Activated CD4-positive, alpha-beta memory T cell treated with anti-CD3 and anti-CD28 coated beads for 36 hours (primary cell): ENCODE measurements at regions not wholly inside any gene's neighbourhood (a gene's known extent, or its start where the extent isn't known, plus 50 kb on each side); places are given as distances from the start of the nearest gene placed in this dataset.
A peak's percentile ranks its signal among the peaks of the same experiment; 100 is the strongest.

ENCODE experiments used
- CTCF ChIA-PET: fragments of 350-600 bp; sonication (Branson Sonifier 250); formaldehyde crosslinking; loops from one replicate; lab custom pipeline; 2021; ENCODE audit warnings: antibody characterized with exemption, inconsistent platforms; lab: Charles Lee
- POLR2A ChIA-PET: fragments of 350-600 bp; sonication (Branson Sonifier 250); formaldehyde crosslinking; loops from one replicate; lab custom pipeline; 2021; ENCODE audit warnings: antibody characterized with exemption; lab: Charles Lee
- DNase-seq: peaks from one replicate; pipeline ENCODE4 v3.0.0-alpha.2; 2020
- H3K27ac Mint-ChIP-seq: one replicate; pipeline ENCODE4 v1.8.0; 2021; ENCODE audit warnings: mixed read lengths
- H3K27me3 Mint-ChIP-seq: one replicate; pipeline ENCODE4 v1.8.0; 2021; ENCODE audit warnings: mixed read lengths
- H3K36me3 Mint-ChIP-seq: one replicate; pipeline ENCODE4 v1.8.0; 2021; ENCODE audit warnings: mixed read lengths
- H3K4me1 Mint-ChIP-seq: one replicate; pipeline ENCODE4 v1.8.0; 2021; ENCODE audit warnings: low read depth, mixed read lengths
- H3K4me3 Mint-ChIP-seq: one replicate; pipeline ENCODE4 v1.8.0; 2021; ENCODE audit warnings: mild to moderate bottlenecking, mixed read lengths
- H3K9me3 Mint-ChIP-seq: one replicate; pipeline ENCODE4 v1.8.0; 2021; ENCODE audit warnings: mixed read lengths
- intact Hi-C: fragments of 100-400 bp; cut with micrococcal nuclease; formaldehyde crosslinking; loops from one replicate; pipeline ENCODE4 v1.15.1; 2023

- no peak for DNase-seq
- ChIA-PET POLR2A (no interaction called here), CTCF (no interaction called here)
- no peaks in the 10 kb centered on the region for H3K9me3 Mint-ChIP-seq
- intact Hi-C loops = no loop called here
- no peak overlapping the region for H3K4me3 Mint-ChIP-seq
- no peaks in the 10 kb centered on the region for H3K36me3 Mint-ChIP-seq
- H3K27me3 Mint-ChIP-seq = peaks cover 1% of the 10 kb centered on the region
- no peak overlapping the region for H3K27ac Mint-ChIP-seq
- peaks cover 4% of the 10 kb centered on the region for H3K4me1 Mint-ChIP-seq
These were observed 84.1 kb upstream of the NEIL3 start for GRCh38 chr4:177225605-177226004.

- Mint-ChIP-seq H3K4me1 (peaks cover 4% of the 10 kb centered on the region), H3K27ac (no peak overlapping the region), H3K9me3 (no peaks in the 10 kb centered on the region), H3K4me3 (no peak overlapping the region), H3K36me3 (no peaks in the 10 kb centered on the region), H3K27me3 (peaks cover 1% of the 10 kb centered on the region)
- DNase-seq = no peak
- ChIA-PET POLR2A (no interaction called here), CTCF (interaction anchor here (0.6 kb wide), 1 partner anchor 19 kb away, joined by 3 read pairs; no protein-coding TSS in a partner anchor)
- intact Hi-C loops = no loop called here
These were observed 82.0 kb upstream of the NEIL3 start for GRCh38 chr4:177227636-177228035.

- H3K4me3 Mint-ChIP-seq = no peak overlapping the region
- H3K27me3 Mint-ChIP-seq = peaks cover 1% of the 10 kb centered on the region
- intact Hi-C loops = no loop called here
These were observed 81.1 kb upstream of the NEIL3 start for GRCh38 chr4:177228599-177228998.

GRCh38 chr4:177229331-177229730, 80.3 kb upstream of the NEIL3 start:
- Mint-ChIP-seq H3K27ac (no peak overlapping the region), H3K9me3 (no peaks in the 10 kb centered on the region), H3K27me3 (peaks cover 1% of the 10 kb centered on the region), H3K4me1 (peaks cover 4% of the 10 kb centered on the region), H3K4me3 (peak overlapping the region; percentile 17), H3K36me3 (no peaks in the 10 kb centered on the region)
- no peak for DNase-seq
- intact Hi-C loops = no loop called here
- ChIA-PET POLR2A (no interaction called here), CTCF (no interaction called here)

More at GRCh38 chr4:177228599-177228998, 81.1 kb upstream of the NEIL3 start:
- Mint-ChIP-seq H3K9me3 (no peaks in the 10 kb centered on the region), H3K36me3 (no peaks in the 10 kb centered on the region), H3K27ac (no peak overlapping the region), H3K4me1 (peaks cover 4% of the 10 kb centered on the region)
- no peak for DNase-seq
- POLR2A ChIA-PET = interaction anchor here (0.6 kb wide), 1 partner anchor 1269 kb away, joined by 3 read pairs; no protein-coding TSS in a partner anchor
- CTCF ChIA-PET = no interaction called here

- no peak overlapping the region for H3K4me3 Mint-ChIP-seq
- intact Hi-C loops = no loop called here
- no peak overlapping the region for H3K27ac Mint-ChIP-seq
- H3K27me3 Mint-ChIP-seq = peaks cover 1% of the 10 kb centered on the region
- ChIA-PET POLR2A (no interaction called here), CTCF (no interaction called here)
- no peaks in the 10 kb centered on the region for H3K9me3 Mint-ChIP-seq
- H3K4me1 Mint-ChIP-seq = peaks cover 4% of the 10 kb centered on the region
- no peaks in the 10 kb centered on the region for H3K36me3 Mint-ChIP-seq
- no peak for DNase-seq
These were observed 77.2 kb upstream of the NEIL3 start for GRCh38 chr4:177232473-177232872.

GRCh38 chr4:177235026-177235425, 74.6 kb upstream of the NEIL3 start:
- no peak overlapping the region for H3K27ac Mint-ChIP-seq
- H3K36me3 Mint-ChIP-seq = no peaks in the 10 kb centered on the region
- no peaks in the 10 kb centered on the region for H3K4me1 Mint-ChIP-seq
- H3K4me3 Mint-ChIP-seq = no peak overlapping the region
- ChIA-PET POLR2A (no interaction called here), CTCF (no interaction called here)
- peaks cover 1% of the 10 kb centered on the region for H3K27me3 Mint-ChIP-seq
- DNase-seq = no peak
- no peaks in the 10 kb centered on the region for H3K9me3 Mint-ChIP-seq
- intact Hi-C loops = no loop called here

- no peaks in the 10 kb centered on the region for H3K4me1 Mint-ChIP-seq
- H3K36me3 Mint-ChIP-seq = no peaks in the 10 kb centered on the region
- intact Hi-C loops = no loop called here
- CTCF ChIA-PET = interaction anchor here (0.8 kb wide), 1 partner anchor 14 kb away, joined by 3 read pairs; no protein-coding TSS in a partner anchor
- H3K27ac Mint-ChIP-seq = no peak overlapping the region
- H3K4me3 Mint-ChIP-seq = no peak overlapping the region
- POLR2A ChIA-PET = no interaction called here
- H3K27me3 Mint-ChIP-seq = no peaks in the 10 kb centered on the region
- H3K9me3 Mint-ChIP-seq = no peaks in the 10 kb centered on the region
- no peak for DNase-seq
These were observed 72.8 kb upstream of the NEIL3 start for GRCh38 chr4:177236886-177237285.

- POLR2A ChIA-PET = no interaction called here
- Mint-ChIP-seq H3K4me3 (no peak overlapping the region), H3K4me1 (no peaks in the 10 kb centered on the region), H3K9me3 (no peaks in the 10 kb centered on the region), H3K36me3 (no peaks in the 10 kb centered on the region), H3K27me3 (no peaks in the 10 kb centered on the region), H3K27ac (no peak overlapping the region)
- DNase-seq = no peak
- CTCF ChIA-PET = interaction anchor here (0.8 kb wide), 1 partner anchor 13 kb away, joined by 3 read pairs; no protein-coding TSS in a partner anchor
- intact Hi-C loops = no loop called here
These were observed 72.4 kb upstream of the NEIL3 start for GRCh38 chr4:177237291-177237690.

- Mint-ChIP-seq H3K9me3 (no peaks in the 10 kb centered on the region), H3K4me3 (no peak overlapping the region), H3K27me3 (no peaks in the 10 kb centered on the region), H3K4me1 (no peaks in the 10 kb centered on the region), H3K36me3 (no peaks in the 10 kb centered on the region), H3K27ac (no peak overlapping the region)
- ChIA-PET CTCF (interaction anchor here (1.0 to 1.1 kb wide), 2 partner anchors 10 to 11 kb away, joined by 3 to 5 read pairs; no protein-coding TSS in a partner anchor), POLR2A (no interaction called here)
- intact Hi-C loops = no loop called here
- DNase-seq = no peak
These were observed 70.2 kb upstream of the NEIL3 start for GRCh38 chr4:177239477-177239876.

GRCh38 chr4:177239878-177240277, 69.8 kb upstream of the NEIL3 start:
- H3K9me3 Mint-ChIP-seq = no peaks in the 10 kb centered on the region
- ChIA-PET CTCF (interaction anchor here (1.0 to 1.1 kb wide), 2 partner anchors 9 to 11 kb away, joined by 3 to 5 read pairs; no protein-coding TSS in a partner anchor), POLR2A (no interaction called here)
- no peaks in the 10 kb centered on the region for H3K36me3 Mint-ChIP-seq
- no peak overlapping the region for H3K4me3 Mint-ChIP-seq
- no peak for DNase-seq
- intact Hi-C loops = no loop called here
- H3K27ac Mint-ChIP-seq = no peak overlapping the region
- no peaks in the 10 kb centered on the region for H3K27me3 Mint-ChIP-seq
- H3K4me1 Mint-ChIP-seq = no peaks in the 10 kb centered on the region

- peaks cover 3% of the 10 kb centered on the region for H3K27me3 Mint-ChIP-seq
- DNase-seq = no peak
- H3K4me3 Mint-ChIP-seq = no peak overlapping the region
- CTCF ChIA-PET = no interaction called here
- POLR2A ChIA-PET = no interaction called here
- no peak overlapping the region for H3K27ac Mint-ChIP-seq
- H3K36me3 Mint-ChIP-seq = no peaks in the 10 kb centered on the region
- H3K4me1 Mint-ChIP-seq = no peaks in the 10 kb centered on the region
- H3K9me3 Mint-ChIP-seq = no peaks in the 10 kb centered on the region
- intact Hi-C loops = no loop called here
These were observed 66.9 kb upstream of the NEIL3 start for GRCh38 chr4:177242651-177243286.

- ChIA-PET POLR2A (no interaction called here), CTCF (interaction anchor here (1.1 kb wide), 1 partner anchor 93 kb away, joined by 3 read pairs; no protein-coding TSS in a partner anchor)
- Mint-ChIP-seq H3K9me3 (no peaks in the 10 kb centered on the region), H3K36me3 (no peaks in the 10 kb centered on the region), H3K4me1 (peaks cover 9% of the 10 kb centered on the region), H3K27ac (no peak overlapping the region), H3K27me3 (peaks cover 13% of the 10 kb centered on the region), H3K4me3 (no peak overlapping the region)
- intact Hi-C loops = no loop called here
- DNase-seq = no peak
These were observed 62.8 kb upstream of the NEIL3 start for GRCh38 chr4:177246641-177247584.
